ENCODE measurements at regions not wholly inside any gene's neighbourhood (a gene's known extent, or its start where the extent isn't known, plus 50 kb on each side); places are given as distances from the start of the nearest gene placed in this dataset.

DNA sequence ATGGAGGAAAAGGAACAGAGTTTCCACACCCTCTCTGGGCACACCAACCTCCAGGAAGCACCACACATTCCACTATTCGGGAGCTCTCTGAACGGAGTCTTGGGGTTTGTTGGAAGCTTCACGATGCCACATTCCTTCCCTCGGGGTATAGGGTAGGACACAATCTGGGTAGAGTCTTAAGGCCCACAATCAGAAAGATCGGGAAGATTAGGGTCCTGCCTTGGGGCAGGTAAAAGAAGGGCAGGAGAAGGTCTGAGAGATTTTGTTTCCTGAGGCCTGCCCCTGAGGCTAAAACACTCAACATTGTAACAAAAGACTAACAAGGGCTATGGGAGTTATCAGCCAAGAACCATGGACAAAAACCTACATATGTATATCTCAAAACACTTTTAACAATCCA lies 89.2 kb upstream of the RAP2B start:
- DNase-seq (ENCODE audit: low spot score) = no peak

- no peak for DNase-seq (ENCODE audit: low spot score)
Measured at GRCh38 chr3:153073636-153074035, 88.4 kb upstream of the RAP2B start.

- DNase-seq (ENCODE audit: low spot score) = no peak
Measured at GRCh38 chr3:153078826-153079225, 83.2 kb upstream of the RAP2B start.

- DNase-seq (ENCODE audit: low spot score) = no peak
Measured at GRCh38 chr3:153079386-153079785, 82.6 kb upstream of the RAP2B start.

GRCh38 chr3:153080778-153081240 lies 81.2 kb upstream of the RAP2B start:
- no peak for DNase-seq (ENCODE audit: low spot score)

DNA sequence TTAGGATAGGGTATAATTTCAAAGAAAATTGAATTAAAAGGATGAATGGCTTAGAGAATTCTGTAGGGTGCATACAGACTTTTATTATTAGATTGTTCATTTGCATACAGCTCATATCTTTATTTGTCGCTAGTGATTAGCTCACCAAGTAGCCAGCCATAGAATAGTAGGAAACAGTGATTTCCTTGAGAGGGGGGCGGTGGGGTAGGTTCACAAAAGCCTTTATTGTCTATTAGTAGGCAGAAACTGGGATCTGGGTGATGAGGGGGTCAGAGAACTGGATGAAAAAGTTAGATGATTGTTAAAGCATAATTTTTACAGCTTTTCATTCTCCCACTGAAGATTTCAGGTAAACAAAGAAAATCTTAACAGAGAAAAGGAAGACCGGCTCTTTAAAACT lies 77.6 kb upstream of the RAP2B start:
- DNase-seq (ENCODE audit: low spot score) = no peak

DNA sequence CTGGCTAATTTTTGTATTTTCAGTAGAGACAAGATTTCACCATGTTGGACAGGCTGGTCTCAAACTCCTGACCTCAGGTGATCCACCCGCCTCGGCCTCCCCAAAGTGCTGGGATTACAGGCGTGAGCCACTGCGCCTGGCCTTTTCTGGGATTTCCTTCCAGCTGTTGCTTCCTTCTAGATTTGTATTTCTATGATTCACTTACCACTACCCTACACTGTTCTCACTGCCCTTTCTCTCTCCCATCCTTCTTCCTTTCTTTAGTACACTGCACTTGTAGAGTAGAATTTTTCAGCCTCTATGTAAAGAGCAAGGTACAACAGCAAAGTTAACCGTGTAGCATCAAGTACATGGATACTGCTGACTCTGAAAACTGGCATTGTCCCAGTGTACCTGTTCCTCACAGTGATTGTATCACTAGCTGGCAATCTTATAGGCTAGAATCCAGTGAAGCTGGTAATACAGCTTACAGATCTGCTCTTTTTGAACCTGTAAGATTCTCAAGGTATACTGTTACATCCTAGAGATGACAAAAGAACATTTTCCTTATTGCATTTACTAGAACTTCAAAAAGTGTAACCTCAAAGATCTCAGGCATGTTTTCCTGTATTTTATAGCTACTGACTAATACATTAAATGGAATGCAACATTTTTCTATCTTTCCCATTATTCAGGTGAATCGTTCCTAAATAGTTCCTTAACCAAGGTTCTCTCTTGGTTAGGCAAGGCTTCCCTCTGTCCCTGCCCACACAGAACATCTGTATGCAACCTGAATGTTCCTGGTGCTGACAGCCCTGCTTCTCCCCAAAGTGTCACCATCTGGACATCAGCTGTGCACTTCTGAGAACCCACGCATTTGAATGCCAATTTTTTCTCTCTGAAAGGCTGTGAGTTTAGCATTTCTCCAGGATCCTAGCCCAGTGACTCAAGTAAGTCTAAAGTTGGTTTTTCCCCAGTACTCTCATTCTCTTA lies 74.1 kb upstream of the RAP2B start:
- peak; percentile 84 for DNase-seq (ENCODE audit: low spot score)

DNA sequence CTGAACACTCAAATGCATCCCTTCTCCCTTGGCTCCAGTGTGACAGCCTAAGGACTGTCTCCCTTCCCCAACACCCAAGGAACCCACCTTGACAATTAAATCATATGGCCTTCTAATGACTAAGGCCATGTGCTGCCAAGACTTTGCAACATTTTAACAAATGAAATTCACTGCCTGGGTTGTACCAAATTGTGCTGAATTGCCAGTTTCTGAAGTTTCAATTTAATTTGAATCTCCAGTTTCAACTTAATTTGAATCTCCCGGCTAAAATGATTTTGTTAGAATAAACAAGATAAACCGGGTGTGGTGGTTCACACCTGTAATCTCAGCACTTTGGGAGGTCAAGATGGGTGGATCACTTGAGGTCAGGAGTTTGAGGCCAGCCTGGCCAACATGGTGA lies 72.4 kb upstream of the RAP2B start:
- no peak for DNase-seq (ENCODE audit: low spot score)

DNA sequence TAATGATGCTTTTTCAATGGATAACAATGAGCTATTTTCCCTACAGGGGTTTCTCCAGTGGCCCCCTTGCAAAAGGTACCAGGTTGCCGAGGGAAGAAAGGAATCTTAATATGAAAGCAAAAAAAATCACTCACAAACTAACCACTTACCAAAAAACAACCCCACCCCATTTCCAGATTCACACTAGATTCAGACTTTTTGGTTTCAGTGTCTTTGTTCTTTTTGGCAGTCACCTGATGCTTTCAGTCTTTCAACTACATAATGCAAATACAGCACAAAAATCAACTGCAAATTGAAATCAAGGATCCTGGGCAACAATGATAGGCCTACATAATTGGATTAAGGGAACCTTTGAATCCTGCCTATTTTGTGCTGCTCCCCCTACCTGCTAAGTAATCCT lies 71.1 kb upstream of the RAP2B start:
- DNase-seq (ENCODE audit: low spot score) = no peak

- no peak for DNase-seq (ENCODE audit: low spot score)
Measured at GRCh38 chr3:153093629-153094028, 68.4 kb upstream of the RAP2B start.

- no peak for DNase-seq (ENCODE audit: low spot score)
Measured at GRCh38 chr3:153094386-153094785, 67.6 kb upstream of the RAP2B start.

DNA sequence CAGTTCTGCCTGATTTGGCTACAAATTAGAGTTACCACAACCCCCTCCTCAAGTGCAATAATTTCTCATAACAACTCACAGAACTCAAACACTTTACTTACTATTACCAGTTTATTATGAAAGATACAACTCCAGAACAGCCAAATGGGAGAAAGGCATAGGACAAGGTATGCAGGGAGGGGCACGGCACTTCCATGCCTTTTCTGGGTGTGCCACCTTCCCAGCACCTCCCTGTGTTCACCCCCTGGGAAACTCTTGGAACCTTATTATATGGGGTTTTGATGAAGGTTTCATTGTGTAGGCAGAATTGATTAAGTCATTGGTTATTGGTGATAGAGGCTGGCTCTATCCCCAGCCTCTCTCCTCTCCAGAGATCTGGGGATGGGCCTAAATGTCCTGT lies 66.6 kb upstream of the RAP2B start:
- no peak for DNase-seq (ENCODE audit: low spot score)

- no peak for DNase-seq (ENCODE audit: low spot score)
Measured at GRCh38 chr3:153096731-153097131, 65.3 kb upstream of the RAP2B start.

DNA sequence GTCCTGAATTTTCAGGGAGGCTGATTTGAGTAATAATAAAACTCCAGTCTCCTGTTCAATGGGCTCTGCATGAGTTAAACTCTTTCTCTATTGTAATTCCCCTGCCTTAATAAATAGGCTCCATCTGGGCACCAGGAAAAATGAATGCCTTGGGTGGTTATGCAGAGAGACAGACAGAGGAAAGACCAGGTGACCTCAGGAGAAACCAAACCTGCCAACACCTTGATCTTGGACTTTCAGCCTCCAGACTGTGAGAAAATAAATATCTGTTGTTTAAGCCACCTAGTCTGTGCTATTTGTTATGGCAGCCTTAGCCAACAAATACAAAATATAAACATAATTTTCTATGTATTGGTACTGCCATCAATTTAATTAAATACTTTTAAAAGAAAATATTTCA lies 64.8 kb upstream of the RAP2B start:
- DNase-seq (ENCODE audit: low spot score) = no peak

GRCh38 chr3:153099131-153099530 lies 62.9 kb upstream of the RAP2B start:
- no peak for DNase-seq (ENCODE audit: low spot score)

DNA sequence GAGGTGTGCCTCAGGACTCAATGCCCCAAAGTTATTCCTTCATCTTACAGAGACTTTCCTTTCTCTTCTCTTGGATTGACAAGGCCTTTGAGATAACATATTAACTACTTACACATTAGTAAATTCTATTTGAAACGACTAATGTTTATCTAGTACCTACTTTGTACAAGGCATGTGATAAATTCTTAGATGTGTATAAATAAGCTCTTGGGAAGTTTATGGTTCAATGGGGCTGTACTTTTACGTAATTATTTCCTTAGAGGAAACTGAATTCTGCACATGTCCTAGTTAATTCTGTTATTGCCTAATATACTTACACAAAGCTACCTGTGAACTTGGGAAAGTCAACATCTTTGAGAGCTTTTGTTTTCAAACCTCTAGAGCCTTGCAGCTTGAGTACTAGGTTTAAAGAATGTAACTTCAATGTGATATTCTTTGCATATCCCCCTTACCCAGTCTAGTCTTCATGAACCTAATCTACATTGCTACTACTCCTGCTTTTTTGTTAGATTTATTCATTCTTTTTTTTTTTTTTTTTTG lies 58.5 kb upstream of the RAP2B start:
- no peak for DNase-seq (ENCODE audit: low spot score)

GRCh38 chr3:153110041-153110440 lies 52.0 kb upstream of the RAP2B start:
- DNase-seq (ENCODE audit: low spot score) = no peak

DNA sequence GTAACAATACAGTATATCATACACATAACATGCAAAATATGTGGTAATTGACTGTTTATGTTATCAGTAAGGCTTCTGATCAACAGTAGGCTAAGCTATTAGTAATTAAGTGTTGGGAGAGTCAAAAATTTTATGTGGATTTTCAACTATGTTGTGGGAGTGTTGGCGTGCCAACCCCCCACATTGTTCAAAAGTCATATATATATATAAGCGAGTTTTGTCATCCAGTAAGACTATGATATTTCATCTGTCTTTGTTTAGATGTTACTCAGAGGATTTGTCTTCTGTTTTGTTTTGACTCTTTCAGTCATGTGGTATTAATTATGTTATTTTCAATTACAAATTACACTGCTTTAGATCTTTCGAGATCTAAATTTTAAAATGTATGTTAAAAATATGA lies 51.0 kb upstream of the RAP2B start:
- DNase-seq (ENCODE audit: low spot score) = no peak

Data from AG20443 (cell line).